Amygdala (tissue), 56 donors: ENCODE measurements at regions not wholly inside any gene's neighbourhood (a gene's known extent, or its start where the extent isn't known, plus 50 kb on each side); places are given as distances from the start of the nearest gene placed in this dataset.
A peak's percentile ranks its signal among the peaks of the same experiment; 100 is the strongest.

Experiments used
- DNase-seq, 56 donors: peaks; one replicate each; lab custom pipeline; 2025; lab: John Stamatoyannopoulos, UW

- no peak for DNase-seq
Observed at GRCh38 chr15:62881056-62881455, 161.5 kb upstream of the TPM1 start.

GRCh38 chr15:62883938-62884479, 158.5 kb upstream of the TPM1 start:
- no peak for DNase-seq

GRCh38 chr15:62886431-62887071, 156.0 kb upstream of the TPM1 start:
- DNase-seq = peak in 7 of 56 donors; percentile 2 to 21 (median 7)

- no peak for DNase-seq
Observed at GRCh38 chr15:62887113-62887570, 155.4 kb upstream of the TPM1 start.

- no peak for DNase-seq
Observed at GRCh38 chr15:62888623-62889022, 153.9 kb upstream of the TPM1 start.

- no peak for DNase-seq
Observed at GRCh38 chr15:62889141-62889661, 153.3 kb upstream of the TPM1 start.

- DNase-seq = no peak
Observed at GRCh38 chr15:62889734-62890505, 152.6 kb upstream of the TPM1 start.

- DNase-seq = no peak
Observed at GRCh38 chr15:62894322-62895085, 148.0 kb upstream of the TPM1 start.

GRCh38 chr15:62895139-62895866, 147.2 kb upstream of the TPM1 start:
- DNase-seq = no peak

- no peak for DNase-seq
Observed at GRCh38 chr15:62895905-62896316, 146.6 kb upstream of the TPM1 start.

- no peak for DNase-seq
Observed at GRCh38 chr15:62896380-62896866, 146.1 kb upstream of the TPM1 start.

GRCh38 chr15:62896969-62897486, 145.5 kb upstream of the TPM1 start:
- peak in 8 of 56 donors; percentile 2 to 28 (median 15) for DNase-seq

GRCh38 chr15:62897634-62898033, 144.9 kb upstream of the TPM1 start:
- DNase-seq = no peak

GRCh38 chr15:62899090-62899493, 143.5 kb upstream of the TPM1 start:
- no peak for DNase-seq

- no peak for DNase-seq
Observed at GRCh38 chr15:62900071-62900802, 142.3 kb upstream of the TPM1 start.

- DNase-seq = no peak
Observed at GRCh38 chr15:62901087-62901486, 141.5 kb upstream of the TPM1 start.

- DNase-seq = no peak
Observed at GRCh38 chr15:62901909-62902546, 140.5 kb upstream of the TPM1 start.

GRCh38 chr15:62902821-62903220, 139.7 kb upstream of the TPM1 start:
- DNase-seq = no peak
